IPS-NIHi11 (cell line): ENCODE measurements at regions not wholly inside any gene's neighbourhood (a gene's known extent, or its start where the extent isn't known, plus 50 kb on each side); places are given as distances from the start of the nearest gene placed in this dataset.

Experiments used
- DNase-seq: peaks from one replicate; pipeline ENCODE4 v3.0.0; 2012; ENCODE audit warnings: mixed read lengths, low spot score

GRCh38 chr12:19053218-19053617 lies 76.3 kb upstream of the PLEKHA5 start:
- DNase-seq: no peak

GRCh38 chr12:19054035-19054434 lies 75.5 kb upstream of the PLEKHA5 start:
- no peak for DNase-seq

DNA sequence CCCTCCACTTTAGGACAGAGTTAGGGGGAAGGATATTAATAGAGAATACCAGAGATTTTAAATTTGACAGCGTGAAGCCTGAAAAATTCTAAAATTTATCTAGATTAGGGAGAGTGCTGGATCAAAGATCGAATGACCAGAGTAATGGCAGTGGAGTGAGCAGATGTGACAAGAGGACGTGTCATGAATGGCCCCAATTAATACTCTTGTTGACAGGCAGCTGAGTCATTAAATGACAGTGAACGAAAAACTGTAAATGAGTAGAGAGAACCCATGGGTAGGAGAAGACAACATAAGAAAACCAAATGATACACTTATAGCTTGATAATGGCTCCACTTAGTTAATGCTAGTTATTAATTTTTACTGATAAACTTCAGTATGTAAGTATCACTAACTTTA lies 73.9 kb upstream of the PLEKHA5 start:
- DNase-seq: no peak

- no peak for DNase-seq
Measured at GRCh38 chr12:19058235-19059021, 71.1 kb upstream of the PLEKHA5 start.

GRCh38 chr12:19064713-19065112 lies 64.8 kb upstream of the PLEKHA5 start:
- DNase-seq: no peak

DNA sequence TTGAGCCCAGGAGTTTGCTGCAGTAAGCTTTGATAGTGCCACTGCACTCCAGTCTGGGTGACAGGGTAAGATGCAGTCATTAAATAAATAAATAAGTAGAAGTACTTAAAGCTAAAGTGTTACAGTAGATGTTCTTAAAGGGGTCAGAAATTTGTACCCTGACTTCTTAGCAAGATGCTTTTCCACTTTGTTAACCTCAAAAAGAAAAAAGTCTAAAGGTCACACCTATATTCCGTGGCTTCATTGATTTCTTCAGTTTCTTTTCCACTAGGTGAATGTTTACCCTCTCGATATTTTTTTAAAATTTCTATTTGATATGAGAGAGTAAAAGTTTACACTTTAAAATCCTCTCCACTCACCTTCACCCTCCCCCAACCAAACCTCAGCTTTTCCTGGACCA lies 64.3 kb upstream of the PLEKHA5 start:
- no peak for DNase-seq

- no peak for DNase-seq
Measured at GRCh38 chr12:19065871-19066270, 63.7 kb upstream of the PLEKHA5 start.

DNA sequence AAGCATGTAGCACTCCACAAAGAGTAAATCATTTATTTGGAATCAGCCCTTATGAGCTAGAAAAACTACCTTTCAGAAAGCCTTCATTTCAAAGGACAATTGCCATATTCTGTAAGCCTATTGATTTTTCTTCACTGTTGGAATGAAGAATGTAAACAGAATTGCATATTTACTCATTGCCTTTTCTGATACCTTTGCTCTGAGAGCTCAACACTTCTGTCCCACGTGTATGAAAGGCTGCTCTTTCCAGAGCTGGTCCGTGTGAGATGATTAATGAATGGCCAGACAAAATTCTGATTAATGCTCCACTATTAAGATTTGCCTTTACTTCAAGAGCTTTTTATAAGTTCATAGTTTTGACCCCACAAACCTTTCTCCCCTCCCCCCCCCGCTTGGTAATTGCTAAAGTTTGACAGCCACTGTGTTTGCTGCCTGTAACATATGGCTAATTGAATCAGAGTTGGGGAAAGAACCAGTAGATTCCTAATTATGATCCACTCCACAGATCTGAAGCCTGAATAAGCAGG lies 63.0 kb upstream of the PLEKHA5 start:
- DNase-seq: no peak

- DNase-seq: no peak
Measured at GRCh38 chr12:19068137-19068536, 61.4 kb upstream of the PLEKHA5 start.

GRCh38 chr12:19070341-19070740 lies 59.2 kb upstream of the PLEKHA5 start:
- DNase-seq: no peak

DNA sequence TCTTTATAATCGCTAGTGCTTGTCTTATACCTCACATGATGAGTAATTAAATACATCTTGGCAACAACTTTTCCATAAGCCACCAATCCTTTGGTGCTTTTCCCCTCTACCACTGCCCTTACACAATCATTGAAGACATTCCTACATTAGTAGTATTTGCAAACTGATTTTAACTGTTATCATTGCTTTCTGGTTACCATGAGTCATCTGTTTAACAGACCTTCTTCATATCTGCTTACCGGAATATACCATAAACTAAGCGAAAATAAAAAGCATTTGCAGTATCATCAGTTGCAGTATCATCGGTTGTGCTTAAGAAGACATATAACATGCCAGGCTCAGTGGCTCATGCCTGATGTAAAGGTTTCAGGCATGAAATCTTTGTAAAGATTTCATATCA lies 54.8 kb upstream of the PLEKHA5 start:
- DNase-seq: no peak

DNA sequence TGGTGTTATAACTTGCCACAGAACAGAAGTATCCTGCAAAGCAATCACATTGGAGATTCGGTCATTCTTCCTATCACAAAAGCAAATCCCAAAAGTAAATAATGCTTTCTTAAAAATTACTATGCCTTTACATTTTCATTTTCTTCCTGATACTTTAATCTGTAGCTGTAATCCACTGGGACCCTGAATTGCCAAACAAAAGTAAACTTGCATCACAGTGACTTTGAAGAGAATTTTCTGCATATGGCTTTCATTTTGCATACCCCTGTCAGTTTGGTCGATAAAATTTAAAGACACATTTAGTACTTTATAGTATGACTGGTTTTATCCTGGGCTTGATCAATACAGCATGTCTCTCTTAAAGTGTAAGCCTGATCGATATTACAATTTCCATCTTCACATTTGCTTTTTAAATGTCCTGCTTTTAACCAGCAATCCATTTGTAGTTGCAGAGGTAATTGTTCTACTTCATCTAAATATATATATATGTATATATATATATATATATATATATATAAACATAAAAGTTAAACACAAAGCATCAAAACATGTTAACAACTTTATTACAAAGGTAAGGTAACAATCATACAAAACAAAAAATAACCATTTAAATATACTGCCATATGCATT lies 53.7 kb upstream of the PLEKHA5 start:
- no peak for DNase-seq
